CD4-positive, alpha-beta T cell treated with Interleukin-15 for 4 hours (primary cell): ENCODE measurements at regions not wholly inside any gene's neighbourhood (a gene's known extent, or its start where the extent isn't known, plus 50 kb on each side); places are given as distances from the start of the nearest gene placed in this dataset.
"Not testable (repeated sequence)": the region's sequence is repeated elsewhere in the genome, so short reads cannot be mapped to it uniquely, and the experiment has no call there.

Experiments used
- DNase-seq: peaks from one replicate; pipeline ENCODE4 v3.0.0-alpha.2; 2020; ENCODE audit warnings: low spot score

GRCh38 chr6:144434308-144434990, 149.3 kb downstream of the UTRN start:
- DNase-seq: no peak

GRCh38 chr6:144435602-144436426, 150.7 kb downstream of the UTRN start:
- DNase-seq: no peak

- no peak for DNase-seq
These were observed 152.0 kb downstream of the UTRN start for GRCh38 chr6:144437105-144437504.

GRCh38 chr6:144438103-144438502, 153.0 kb downstream of the UTRN start:
- no peak for DNase-seq

GRCh38 chr6:144439016-144439415, 153.9 kb downstream of the UTRN start:
- no peak for DNase-seq

- DNase-seq: not testable (repeated sequence)
These were observed 156.7 kb downstream of the UTRN start for GRCh38 chr6:144441801-144442200.

GRCh38 chr6:144443157-144443556, 158.0 kb downstream of the UTRN start:
- DNase-seq: no peak

- no peak for DNase-seq
These were observed 162.3 kb downstream of the UTRN start for GRCh38 chr6:144447472-144447871.

- no peak for DNase-seq
These were observed 164.1 kb downstream of the UTRN start for GRCh38 chr6:144449218-144449617.

GRCh38 chr6:144449911-144450597, 164.9 kb downstream of the UTRN start:
- DNase-seq: no peak

GRCh38 chr6:144460327-144461095, 175.4 kb downstream of the UTRN start:
- DNase-seq: peak; percentile 22

GRCh38 chr6:144462058-144462457, 176.9 kb downstream of the UTRN start:
- no peak for DNase-seq

GRCh38 chr6:144466716-144467115, 181.6 kb downstream of the UTRN start:
- DNase-seq: no peak

- no peak for DNase-seq
These were observed 182.1 kb downstream of the UTRN start for GRCh38 chr6:144467172-144467762.

- no peak for DNase-seq
These were observed 182.8 kb downstream of the UTRN start for GRCh38 chr6:144467921-144468320.

GRCh38 chr6:144468709-144469108, 183.6 kb downstream of the UTRN start:
- no peak for DNase-seq

- no peak for DNase-seq
These were observed 184.0 kb downstream of the UTRN start for GRCh38 chr6:144469144-144469575.

- not testable (repeated sequence) for DNase-seq
These were observed 185.1 kb downstream of the UTRN start for GRCh38 chr6:144470201-144470600.

- no peak for DNase-seq
These were observed 186.9 kb downstream of the UTRN start for GRCh38 chr6:144471986-144472385.

GRCh38 chr6:144474290-144474689, 189.2 kb downstream of the UTRN start:
- DNase-seq: no peak

- DNase-seq: no peak
These were observed 189.8 kb downstream of the UTRN start for GRCh38 chr6:144474904-144475303.

GRCh38 chr6:144475411-144475810, 190.3 kb downstream of the UTRN start:
- DNase-seq: no peak
